ENCODE measurements at regions not wholly inside any gene's neighbourhood (a gene's known extent, or its start where the extent isn't known, plus 50 kb on each side); places are given as distances from the start of the nearest gene placed in this dataset.

DNA sequence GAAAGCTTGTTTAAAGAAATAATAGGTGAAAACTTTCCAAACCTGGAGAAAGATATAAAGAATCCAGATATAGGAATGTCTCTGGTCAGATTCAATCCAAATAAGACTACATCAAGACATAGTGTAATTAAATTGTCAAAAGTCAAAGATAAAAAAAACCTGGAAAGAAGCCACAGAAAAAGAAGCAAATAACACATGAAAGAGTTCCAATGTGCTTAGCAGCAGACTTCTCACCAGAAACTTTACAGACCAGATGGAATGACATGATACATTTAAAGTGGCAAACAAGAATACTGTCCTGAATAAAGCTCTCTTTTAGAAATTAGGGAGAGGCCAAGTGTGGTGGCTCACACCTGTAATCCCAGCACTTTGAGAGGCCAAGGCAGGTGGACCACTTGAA, 1039.9 kb downstream of the KCNT2 start (continued):
- TF ChIP-seq NRF1 (conservative IDR thresholded peaks at IDR 0.05; ENCODE audit: low read depth, low read length), result no peak

DNA sequence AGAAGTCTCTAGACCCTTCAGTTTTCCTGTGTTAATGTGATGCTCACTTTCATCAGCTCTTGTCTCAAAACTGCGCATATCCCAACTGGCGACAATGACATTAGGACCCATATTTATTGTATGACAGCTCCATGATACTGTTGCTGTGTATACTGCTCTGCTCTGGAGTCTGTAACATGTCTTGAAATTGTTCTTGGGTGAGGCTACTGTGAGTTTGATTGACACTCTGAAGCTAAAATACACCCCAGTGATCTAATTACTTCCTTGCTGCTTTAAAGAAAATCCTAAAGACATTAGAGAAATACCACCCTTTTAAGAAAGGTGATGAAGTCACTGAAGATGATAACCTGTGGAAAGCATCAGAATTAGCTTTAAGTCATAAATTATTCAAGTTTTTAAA, 1046.2 kb downstream of the KCNT2 start:
- ChIA-PET SMC1A (ENCODE audit: uncharacterized antibody, unreplicated experiment) (no interaction called here), POLR2A (no interaction called here), RAD21 (ENCODE audit: unreplicated experiment) (no interaction called here), CTCF (no interaction called here)
- Histone ChIP-seq H3K9ac (ENCODE audit: control insufficient read depth, insufficient read depth, low read length) (no peak overlapping the region), H4K20me1 (ENCODE audit: control insufficient read depth, insufficient read depth) (no peaks in the 10 kb centered on the region), H3K4me1 (ENCODE audit: control insufficient read depth, insufficient read depth, low read length) (no peaks in the 10 kb centered on the region), H3K4me2 (ENCODE audit: control insufficient read depth, insufficient read depth) (no peak overlapping the region), H3K27me3 (replicated peaks in 1 of 2; ENCODE audit: control insufficient read depth in 2 of 2, insufficient read depth in 2 of 2, low read length in 1 of 2) (no peaks in the 10 kb centered on the region), H3K79me2 (ENCODE audit: control insufficient read depth, insufficient read depth, low read length) (no peaks in the 10 kb centered on the region), H3K9me3 (replicated peaks; ENCODE audit: control insufficient read depth, insufficient read depth, low read length) (no peaks in the 10 kb centered on the region), H2AFZ (ENCODE audit: control insufficient read depth, low read depth, low read length) (no peak overlapping the region), H3K27ac (ENCODE audit: control insufficient read depth, insufficient read depth) (no peak overlapping the region), H3K4me3 (no peak overlapping the region), H3K36me3 (ENCODE audit: control insufficient read depth in 2 of 2, insufficient read depth in 2 of 2, low read length in 1 of 2) (no peaks in the 10 kb centered on the region)
- no TSS peak for BruUV-seq (replicated peaks)
- DNase-seq (ENCODE audit: low read depth, low spot score) (no peak), ATAC-seq (no peak), FAIRE-seq (no peak)
- WGBS (ENCODE audit: insufficient coverage, insufficient replicate concordance, low lambda C conversion rate, missing lambda C conversion rate), result 90% methylated on average over 2 of the region's 2 CpGs
- intact Hi-C loops (cut with micrococcal nuclease; ENCODE audit: unreplicated experiment), result no loop called here
- in situ Hi-C loops (cut with MboI), result no loop called here
- TF ChIP-seq TCF3 (IDR thresholded peaks at IDR 0.05; ENCODE audit: borderline replicate concordance, insufficient read depth, low read depth, low read length), result no peak
- no peak for TF ChIP-seq ZNF622 (IDR thresholded peaks at IDR 0.05)
- TF ChIP-seq NBN (IDR thresholded peaks at IDR 0.05), result no peak
- no peak for TF ChIP-seq ZSCAN29 (IDR thresholded peaks at IDR 0.05)
- no peak for TF ChIP-seq NFYB (IDR thresholded peaks at IDR 0.05; ENCODE audit: insufficient read depth, low read depth, low read length)
- no peak for TF ChIP-seq ASH2L (IDR thresholded peaks at IDR 0.05; ENCODE audit: borderline replicate concordance, low read depth)
- no peak for TF ChIP-seq YBX1 (IDR thresholded peaks at IDR 0.05)
- TF ChIP-seq POLR2AphosphoS2 (IDR thresholded peaks at IDR 0.05; ENCODE audit: low read depth, low read length), result no peak
- no peak for TF ChIP-seq TAF1 (IDR thresholded peaks at IDR 0.05; ENCODE audit: borderline replicate concordance, low read depth, low read length)
- TF ChIP-seq, protein P1, sequence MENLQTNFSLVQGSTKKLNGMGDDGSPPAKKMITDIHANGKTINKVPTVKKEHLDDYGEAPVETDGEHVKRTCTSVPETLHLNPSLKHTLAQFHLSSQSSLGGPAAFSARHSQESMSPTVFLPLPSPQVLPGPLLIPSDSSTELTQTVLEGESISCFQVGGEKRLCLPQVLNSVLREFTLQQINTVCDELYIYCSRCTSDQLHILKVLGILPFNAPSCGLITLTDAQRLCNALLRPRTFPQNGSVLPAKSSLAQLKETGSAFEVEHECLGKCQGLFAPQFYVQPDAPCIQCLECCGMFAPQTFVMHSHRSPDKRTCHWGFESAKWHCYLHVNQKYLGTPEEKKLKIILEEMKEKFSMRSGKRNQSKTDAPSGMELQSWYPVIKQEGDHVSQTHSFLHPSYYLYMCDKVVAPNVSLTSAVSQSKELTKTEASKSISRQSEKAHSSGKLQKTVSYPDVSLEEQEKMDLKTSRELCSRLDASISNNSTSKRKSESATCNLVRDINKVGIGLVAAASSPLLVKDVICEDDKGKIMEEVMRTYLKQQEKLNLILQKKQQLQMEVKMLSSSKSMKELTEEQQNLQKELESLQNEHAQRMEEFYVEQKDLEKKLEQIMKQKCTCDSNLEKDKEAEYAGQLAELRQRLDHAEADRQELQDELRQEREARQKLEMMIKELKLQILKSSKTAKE (IDR thresholded peaks at IDR 0.05; ENCODE audit: low read depth, poor library complexity, severe bottlenecking), result no peak
- no peak for TF ChIP-seq KLF5 (IDR thresholded peaks at IDR 0.05; ENCODE audit: partially characterized antibody)
- no peak for TF ChIP-seq BRCA1 (IDR thresholded peaks at IDR 0.05; ENCODE audit: low read depth, low read length)
- TF ChIP-seq, protein P2, sequence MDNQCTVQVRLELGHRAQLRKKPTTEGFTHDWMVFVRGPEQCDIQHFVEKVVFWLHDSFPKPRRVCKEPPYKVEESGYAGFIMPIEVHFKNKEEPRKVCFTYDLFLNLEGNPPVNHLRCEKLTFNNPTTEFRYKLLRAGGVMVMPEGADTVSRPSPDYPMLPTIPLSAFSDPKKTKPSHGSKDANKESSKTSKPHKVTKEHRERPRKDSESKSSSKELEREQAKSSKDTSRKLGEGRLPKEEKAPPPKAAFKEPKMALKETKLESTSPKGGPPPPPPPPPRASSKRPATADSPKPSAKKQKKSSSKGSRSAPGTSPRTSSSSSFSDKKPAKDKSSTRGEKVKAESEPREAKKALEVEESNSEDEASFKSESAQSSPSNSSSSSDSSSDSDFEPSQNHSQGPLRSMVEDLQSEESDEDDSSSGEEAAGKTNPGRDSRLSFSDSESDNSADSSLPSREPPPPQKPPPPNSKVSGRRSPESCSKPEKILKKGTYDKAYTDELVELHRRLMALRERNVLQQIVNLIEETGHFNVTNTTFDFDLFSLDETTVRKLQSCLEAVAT (IDR thresholded peaks at IDR 0.05), result no peak
- TF ChIP-seq TCF7 (IDR thresholded peaks at IDR 0.05; ENCODE audit: borderline replicate concordance), result no peak
- no peak for TF ChIP-seq MEF2B (IDR thresholded peaks at IDR 0.05; ENCODE audit: partially characterized antibody, poor library complexity, severe bottlenecking)
- no peak for TF ChIP-seq BACH1 (IDR thresholded peaks at IDR 0.05; ENCODE audit: borderline replicate concordance)
- TF ChIP-seq, protein P3, sequence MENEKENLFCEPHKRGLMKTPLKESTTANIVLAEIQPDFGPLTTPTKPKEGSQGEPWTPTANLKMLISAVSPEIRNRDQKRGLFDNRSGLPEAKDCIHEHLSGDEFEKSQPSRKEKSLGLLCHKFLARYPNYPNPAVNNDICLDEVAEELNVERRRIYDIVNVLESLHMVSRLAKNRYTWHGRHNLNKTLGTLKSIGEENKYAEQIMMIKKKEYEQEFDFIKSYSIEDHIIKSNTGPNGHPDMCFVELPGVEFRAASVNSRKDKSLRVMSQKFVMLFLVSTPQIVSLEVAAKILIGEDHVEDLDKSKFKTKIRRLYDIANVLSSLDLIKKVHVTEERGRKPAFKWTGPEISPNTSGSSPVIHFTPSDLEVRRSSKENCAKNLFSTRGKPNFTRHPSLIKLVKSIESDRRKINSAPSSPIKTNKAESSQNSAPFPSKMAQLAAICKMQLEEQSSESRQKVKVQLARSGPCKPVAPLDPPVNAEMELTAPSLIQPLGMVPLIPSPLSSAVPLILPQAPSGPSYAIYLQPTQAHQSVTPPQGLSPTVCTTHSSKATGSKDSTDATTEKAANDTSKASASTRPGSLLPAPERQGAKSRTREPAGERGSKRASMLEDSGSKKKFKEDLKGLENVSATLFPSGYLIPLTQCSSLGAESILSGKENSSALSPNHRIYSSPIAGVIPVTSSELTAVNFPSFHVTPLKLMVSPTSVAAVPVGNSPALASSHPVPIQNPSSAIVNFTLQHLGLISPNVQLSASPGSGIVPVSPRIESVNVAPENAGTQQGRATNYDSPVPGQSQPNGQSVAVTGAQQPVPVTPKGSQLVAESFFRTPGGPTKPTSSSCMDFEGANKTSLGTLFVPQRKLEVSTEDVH (IDR thresholded peaks at IDR 0.05; ENCODE audit: low read depth, partially characterized antibody), result no peak
- TF ChIP-seq ESRRA (IDR thresholded peaks at IDR 0.05; ENCODE audit: low read length), result no peak
- no peak for TF ChIP-seq ZBED1 (IDR thresholded peaks at IDR 0.05; ENCODE audit: borderline replicate concordance)
